ENCODE measurements at regions not wholly inside any gene's neighbourhood (a gene's known extent, or its start where the extent isn't known, plus 50 kb on each side); places are given as distances from the start of the nearest gene placed in this dataset.
"Not testable (repeated sequence)": the region's sequence is repeated elsewhere in the genome, so short reads cannot be mapped to it uniquely, and the experiment has no call there.

GRCh38 chr12:11992515-11992914 is 78.2 kb upstream of the BCL2L14 start:
- H3K27ac ChIP-seq, result no peak overlapping the region
- H3K4me1 ChIP-seq, result no peaks in the 10 kb centered on the region
- DNase-seq (ENCODE audit: low spot score in 2 of 2), result no peak
- no peaks in the 10 kb centered on the region for H3K9me3 ChIP-seq
- no peak for TF ChIP-seq CTCF (IDR thresholded peaks at IDR 0.05)
- no peak overlapping the region for H3K4me3 ChIP-seq
- no peaks in the 10 kb centered on the region for H3K27me3 ChIP-seq
- H3K36me3 ChIP-seq, result no peaks in the 10 kb centered on the region
- intact Hi-C loops (cut with DNase I), result no loop called here

- H3K27me3 ChIP-seq; H3K4me1 ChIP-seq; DNase-seq (ENCODE audit: low spot score in 2 of 2); H3K27ac ChIP-seq; intact Hi-C loops (cut with DNase I); H3K4me3 ChIP-seq; H3K9me3 ChIP-seq; H3K36me3 ChIP-seq: not testable (repeated sequence)
Measured at GRCh38 chr12:11998307-11998943, 72.3 kb upstream of the BCL2L14 start.

- DNase-seq (ENCODE audit: low spot score in 2 of 2), result no peak
- H3K27ac ChIP-seq, result no peak overlapping the region
- no peak overlapping the region for H3K4me3 ChIP-seq
Measured at GRCh38 chr12:11998944-11999315, 71.8 kb upstream of the BCL2L14 start.

GRCh38 chr12:12003609-12004008 is 67.1 kb upstream of the BCL2L14 start:
- H3K36me3 ChIP-seq, result no peaks in the 10 kb centered on the region
- no peak for TF ChIP-seq CTCF (IDR thresholded peaks at IDR 0.05)
- H3K4me1 ChIP-seq, result no peaks in the 10 kb centered on the region
- H3K27me3 ChIP-seq, result no peaks in the 10 kb centered on the region
- no peaks in the 10 kb centered on the region for H3K9me3 ChIP-seq
- H3K27ac ChIP-seq, result no peak overlapping the region
- H3K4me3 ChIP-seq, result no peak overlapping the region
- DNase-seq (ENCODE audit: low spot score in 2 of 2), result no peak
- intact Hi-C loops (cut with DNase I), result no loop called here

More at GRCh38 chr12:11998944-11999315, 71.8 kb upstream of the BCL2L14 start:
- H3K36me3 ChIP-seq, result no peaks in the 10 kb centered on the region
- intact Hi-C loops (cut with DNase I), result no loop called here
- H3K27me3 ChIP-seq, result no peaks in the 10 kb centered on the region
- H3K4me1 ChIP-seq, result no peaks in the 10 kb centered on the region
- H3K9me3 ChIP-seq, result no peaks in the 10 kb centered on the region
- TF ChIP-seq CTCF (IDR thresholded peaks at IDR 0.05), result no peak

GRCh38 chr12:12004524-12004923 is 66.2 kb upstream of the BCL2L14 start:
- intact Hi-C loops (cut with DNase I), result no loop called here
- Histone ChIP-seq H3K4me1 (no peaks in the 10 kb centered on the region), H3K27me3 (no peaks in the 10 kb centered on the region), H3K36me3 (no peaks in the 10 kb centered on the region), H3K9me3 (no peaks in the 10 kb centered on the region), H3K27ac (no peak overlapping the region), H3K4me3 (no peak overlapping the region)
- no peak for TF ChIP-seq CTCF (IDR thresholded peaks at IDR 0.05)
- DNase-seq (ENCODE audit: low spot score in 2 of 2), result no peak

- TF ChIP-seq CTCF (IDR thresholded peaks at IDR 0.05), result no peak
- intact Hi-C loops (cut with DNase I), result no loop called here
Measured at GRCh38 chr12:12007001-12007712, 63.6 kb upstream of the BCL2L14 start.

More at GRCh38 chr12:12007001-12007712, 63.6 kb upstream of the BCL2L14 start:
- H3K27me3 ChIP-seq, result no peaks in the 10 kb centered on the region
- no peak for DNase-seq (ENCODE audit: low spot score in 2 of 2)
- no peaks in the 10 kb centered on the region for H3K4me1 ChIP-seq
- no peak overlapping the region for H3K4me3 ChIP-seq
- no peaks in the 10 kb centered on the region for H3K9me3 ChIP-seq
- no peaks in the 10 kb centered on the region for H3K36me3 ChIP-seq
- H3K27ac ChIP-seq, result no peak overlapping the region
